IPS-18c (cell line): ENCODE measurements at regions not wholly inside any gene's neighbourhood (a gene's known extent, or its start where the extent isn't known, plus 50 kb on each side); places are given as distances from the start of the nearest gene placed in this dataset.

Source experiments
- H3K4me3 ChIP-seq: 2 replicates; pipeline ENCODE4 v1.7.0; 2013; ENCODE audit warnings: low read depth, mild to moderate bottlenecking, low read length, moderate library complexity; ENCODE audit not compliant: insufficient read depth
- H3K9me3 ChIP-seq: one replicate; pipeline ENCODE4 v1.6.1; 2013; ENCODE audit warnings: mild to moderate bottlenecking, low read length, moderate library complexity; ENCODE audit not compliant: control insufficient read depth, insufficient read depth

- no peak overlapping the region for H3K4me3 ChIP-seq
- peaks cover 6% of the 10 kb centered on the region for H3K9me3 ChIP-seq
These were observed 534.9 kb upstream of the TNP1 start for GRCh38 chr2:217394510-217395351.

GRCh38 chr2:217393585-217394032 is 533.7 kb upstream of the TNP1 start:
- no peak overlapping the region for H3K4me3 ChIP-seq
- peaks cover 2% of the 10 kb centered on the region for H3K9me3 ChIP-seq

GRCh38 chr2:217392930-217393584 is 533.2 kb upstream of the TNP1 start:
- Histone ChIP-seq H3K4me3 (no peak overlapping the region), H3K9me3 (peaks cover 2% of the 10 kb centered on the region)

GRCh38 chr2:217387776-217388387 is 528.0 kb upstream of the TNP1 start:
- H3K9me3 ChIP-seq, result peaks cover 2% of the 10 kb centered on the region
- H3K4me3 ChIP-seq, result no peak overlapping the region

- H3K4me3 ChIP-seq, result no peak overlapping the region
- H3K9me3 ChIP-seq, result peaks cover 2% of the 10 kb centered on the region
These were observed 526.2 kb upstream of the TNP1 start for GRCh38 chr2:217386041-217386440.

- Histone ChIP-seq H3K4me3 (no peak overlapping the region), H3K9me3 (no peaks in the 10 kb centered on the region)
These were observed 523.8 kb upstream of the TNP1 start for GRCh38 chr2:217383620-217384019.

GRCh38 chr2:217382794-217383193 is 522.9 kb upstream of the TNP1 start:
- no peaks in the 10 kb centered on the region for H3K9me3 ChIP-seq
- no peak overlapping the region for H3K4me3 ChIP-seq

GRCh38 chr2:217379807-217380206 is 519.9 kb upstream of the TNP1 start:
- H3K9me3 ChIP-seq, result no peaks in the 10 kb centered on the region
- no peak overlapping the region for H3K4me3 ChIP-seq

GRCh38 chr2:217372794-217373193 is 512.9 kb upstream of the TNP1 start:
- Histone ChIP-seq H3K9me3 (no peaks in the 10 kb centered on the region), H3K4me3 (no peak overlapping the region)

- Histone ChIP-seq H3K4me3 (no peak overlapping the region), H3K9me3 (no peaks in the 10 kb centered on the region)
These were observed 511.9 kb upstream of the TNP1 start for GRCh38 chr2:217371781-217372213.

GRCh38 chr2:217370391-217370790 is 510.5 kb upstream of the TNP1 start:
- Histone ChIP-seq H3K4me3 (no peak overlapping the region), H3K9me3 (no peaks in the 10 kb centered on the region)

- Histone ChIP-seq H3K4me3 (no peak overlapping the region), H3K9me3 (no peaks in the 10 kb centered on the region)
These were observed 507.6 kb upstream of the TNP1 start for GRCh38 chr2:217367464-217367863.

- no peaks in the 10 kb centered on the region for H3K9me3 ChIP-seq
These were observed 507.1 kb upstream of the TNP1 start for GRCh38 chr2:217366966-217367365.

GRCh38 chr2:217366266-217366895 is 506.5 kb upstream of the TNP1 start:
- no peak overlapping the region for H3K4me3 ChIP-seq
- no peaks in the 10 kb centered on the region for H3K9me3 ChIP-seq

More at GRCh38 chr2:217366966-217367365, 507.1 kb upstream of the TNP1 start:
- no peak overlapping the region for H3K4me3 ChIP-seq

GRCh38 chr2:217365656-217366055 is 505.8 kb upstream of the TNP1 start:
- H3K4me3 ChIP-seq, result no peak overlapping the region
- no peaks in the 10 kb centered on the region for H3K9me3 ChIP-seq

- Histone ChIP-seq H3K4me3 (no peak overlapping the region), H3K9me3 (no peaks in the 10 kb centered on the region)
These were observed 504.4 kb upstream of the TNP1 start for GRCh38 chr2:217364224-217364623.

GRCh38 chr2:217363470-217363869 is 503.6 kb upstream of the TNP1 start:
- no peaks in the 10 kb centered on the region for H3K9me3 ChIP-seq
- H3K4me3 ChIP-seq, result no peak overlapping the region
